Epithelial cell of esophagus (primary cell): ENCODE measurements at regions not wholly inside any gene's neighbourhood (a gene's known extent, or its start where the extent isn't known, plus 50 kb on each side); places are given as distances from the start of the nearest gene placed in this dataset.

ENCODE experiments used
- DNase-seq: peaks from one replicate; pipeline ENCODE4 v3.0.0; 2010; ENCODE audit warnings: low read depth
- H3K4me3 ChIP-seq: 2 replicates; pipeline ENCODE4 v1.5.1; 2011; ENCODE audit warnings: mild to moderate bottlenecking, low read length, control low read depth
- CTCF ChIP-seq: IDR thresholded peaks from 2 replicates; pipeline ENCODE4 v1.5.1; 2011; ENCODE audit warnings: low read depth, mild to moderate bottlenecking, low read length, control low read depth, inconsistent platforms; ENCODE audit not compliant: insufficient read depth; ENCODE audit errors: missing control alignments

GRCh38 chr5:125026867-125027731 lies 280.7 kb upstream of the ZNF608 start:
- peak; percentile 94 for DNase-seq
- no peak for TF ChIP-seq CTCF
- no peak overlapping the region for H3K4me3 ChIP-seq

DNA sequence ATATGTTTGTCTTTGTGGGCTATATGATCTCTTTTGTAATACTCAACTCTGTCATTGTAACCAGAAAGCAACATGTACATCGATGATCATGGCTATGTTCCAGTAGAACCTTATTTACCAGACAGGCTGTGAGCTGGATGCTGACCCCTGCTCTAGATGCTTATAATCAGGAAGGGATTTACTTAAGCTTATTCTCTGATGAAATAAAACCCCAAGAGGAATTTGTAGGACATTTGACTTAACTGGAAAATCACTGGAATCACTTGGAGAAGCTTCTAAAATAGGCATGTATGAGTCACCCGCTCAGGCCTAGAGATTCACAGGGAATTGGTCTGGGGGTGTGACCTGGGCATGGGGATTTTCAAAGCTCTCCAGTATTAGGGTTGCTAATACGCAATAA lies 285.8 kb upstream of the ZNF608 start:
- no peak for DNase-seq
- H3K4me3 ChIP-seq = no peak overlapping the region
- no peak for TF ChIP-seq CTCF

GRCh38 chr5:125033602-125034001 lies 287.2 kb upstream of the ZNF608 start:
- H3K4me3 ChIP-seq = no peak overlapping the region
- no peak for TF ChIP-seq CTCF
- no peak for DNase-seq

DNA sequence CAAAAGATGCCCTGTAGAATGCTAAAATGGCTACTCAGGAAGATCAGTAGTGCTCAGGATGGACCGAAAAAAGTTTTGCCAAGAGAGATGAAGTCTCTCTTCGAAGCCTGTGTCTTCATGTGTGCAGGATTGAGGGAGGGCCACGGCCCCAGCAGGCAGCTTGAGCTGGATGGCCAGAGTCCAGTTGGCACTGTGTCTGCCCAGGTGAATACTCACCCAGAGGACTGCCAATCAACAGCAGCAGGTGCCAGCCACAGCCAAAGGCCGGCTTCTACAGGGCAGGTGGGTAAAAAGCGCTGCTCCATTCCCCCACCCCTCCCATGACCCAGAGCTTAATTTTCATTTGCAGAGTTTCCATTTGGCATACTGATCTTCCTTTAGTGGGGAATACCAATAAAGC lies 287.9 kb upstream of the ZNF608 start:
- no peak for DNase-seq
- no peak overlapping the region for H3K4me3 ChIP-seq
- no peak for TF ChIP-seq CTCF

GRCh38 chr5:125036494-125036893 lies 290.1 kb upstream of the ZNF608 start:
- DNase-seq = no peak
- TF ChIP-seq CTCF = no peak
- no peak overlapping the region for H3K4me3 ChIP-seq

GRCh38 chr5:125037020-125037419 lies 290.6 kb upstream of the ZNF608 start:
- TF ChIP-seq CTCF = no peak
- no peak for DNase-seq
- H3K4me3 ChIP-seq = no peak overlapping the region

DNA sequence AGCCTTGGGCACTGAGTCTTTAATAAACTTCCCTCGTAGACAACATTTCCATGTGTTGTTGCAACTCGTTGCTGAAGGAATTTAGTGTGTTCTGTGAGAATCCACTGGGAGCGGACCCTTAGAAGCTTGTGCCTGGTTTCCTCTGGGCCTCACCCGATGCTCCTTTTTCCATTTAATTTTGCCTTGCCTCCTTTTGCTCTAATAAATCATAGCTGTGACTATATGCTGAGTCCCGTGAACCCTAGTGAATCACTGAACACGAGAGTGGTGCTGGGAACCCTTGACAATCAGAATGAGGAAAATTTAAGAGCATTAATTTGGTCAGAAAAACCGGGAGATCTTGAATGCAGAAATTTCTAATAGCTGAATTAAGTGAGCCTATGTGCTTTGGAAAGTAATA lies 291.1 kb upstream of the ZNF608 start:
- DNase-seq = no peak
- H3K4me3 ChIP-seq = no peak overlapping the region
- TF ChIP-seq CTCF = no peak
